Mesendoderm (in vitro differentiated cells): ENCODE measurements at regions not wholly inside any gene's neighbourhood (a gene's known extent, or its start where the extent isn't known, plus 50 kb on each side); places are given as distances from the start of the nearest gene placed in this dataset.

ENCODE experiments used
- DNase-seq: peaks from one replicate; pipeline ENCODE4 v3.0.0; 2013
- H2AK5ac ChIP-seq: 2 replicates; pipeline ENCODE4 v1.6.1; 2013; ENCODE audit warnings: low read length, inconsistent platforms
- H2BK120ac ChIP-seq: 2 replicates; pipeline ENCODE4 v1.6.1; 2013; ENCODE audit warnings: low read depth, mild to moderate bottlenecking, low read length, moderate library complexity, mixed read lengths
- H2BK15ac ChIP-seq: replicated peaks from 2 replicates; pipeline ENCODE4 v1.6.1; 2013; ENCODE audit warnings: low read depth, mild to moderate bottlenecking, moderate library complexity
- H2BK5ac ChIP-seq: 2 replicates; pipeline ENCODE4 v1.6.1; 2013; ENCODE audit warnings: low read length, inconsistent platforms
- H3K18ac ChIP-seq: 2 replicates; pipeline ENCODE4 v1.6.1; 2013; ENCODE audit warnings: mild to moderate bottlenecking, low read length, mixed read lengths
- H3K23ac ChIP-seq: one replicate; pipeline ENCODE4 v1.6.1; 2013; ENCODE audit warnings: low read length
- H3K27ac ChIP-seq: 2 replicates; pipeline ENCODE4 v1.5.1; 2013; ENCODE audit warnings: low read depth, mild to moderate bottlenecking, inconsistent platforms, low read length, moderate library complexity
- H3K27me3 ChIP-seq: 2 replicates; pipeline ENCODE4 v1.6.1; 2013; ENCODE audit warnings: low read length, control low read depth, mild to moderate bottlenecking, inconsistent platforms; ENCODE audit not compliant: insufficient read depth, poor library complexity
- H3K36me3 ChIP-seq: 2 replicates; pipeline ENCODE4 v1.6.1; 2013; ENCODE audit warnings: low read length, inconsistent platforms; ENCODE audit not compliant: control insufficient read depth, insufficient read depth
- H3K4ac ChIP-seq: one replicate; pipeline ENCODE4 v1.6.1; 2013; ENCODE audit warnings: low read depth, mild to moderate bottlenecking, low read length, moderate library complexity
- H3K4me1 ChIP-seq: 2 replicates; pipeline ENCODE4 v1.6.1; 2013; ENCODE audit warnings: low read depth, low read length, inconsistent platforms; ENCODE audit not compliant: control insufficient read depth
- H3K4me2 ChIP-seq: 2 replicates; pipeline ENCODE4 v1.6.1; 2013; ENCODE audit warnings: low read length
- H3K4me3 ChIP-seq: 2 replicates; pipeline ENCODE4 v1.5.1; 2013; ENCODE audit warnings: mild to moderate bottlenecking, low read length
- H3K56ac ChIP-seq: one replicate; pipeline ENCODE4 v1.6.1; 2013; ENCODE audit warnings: low read length
- H3K79me1 ChIP-seq: 2 replicates; pipeline ENCODE4 v1.6.1; 2013; ENCODE audit warnings: low read length, inconsistent platforms
- H3K79me2 ChIP-seq: 2 replicates; pipeline ENCODE4 v1.6.1; 2013; ENCODE audit warnings: mild to moderate bottlenecking, low read length; ENCODE audit not compliant: control insufficient read depth, insufficient read depth
- H3K9ac ChIP-seq: 2 replicates; pipeline ENCODE4 v1.6.1; 2013; ENCODE audit warnings: low read length, inconsistent platforms
- H4K5ac ChIP-seq: one replicate; pipeline ENCODE4 v1.6.1; 2013; ENCODE audit warnings: low read length
- H4K8ac ChIP-seq: one replicate; pipeline ENCODE4 v1.6.1; 2013; ENCODE audit warnings: low read depth, mild to moderate bottlenecking, control low read depth, low read length, moderate library complexity
- WGBS: extraction: QIAGEN DNeasy Blood & Tissue Kit; methylation state at CpG from one replicate; pipeline ENCODE4 v1.1.7; 2013; ENCODE audit warnings: low lambda C conversion rate, missing lambda C conversion rate; ENCODE audit not compliant: insufficient coverage; ENCODE audit errors: extremely low coverage; 5-methylcytosine and 5-hydroxymethylcytosine counted together

DNA sequence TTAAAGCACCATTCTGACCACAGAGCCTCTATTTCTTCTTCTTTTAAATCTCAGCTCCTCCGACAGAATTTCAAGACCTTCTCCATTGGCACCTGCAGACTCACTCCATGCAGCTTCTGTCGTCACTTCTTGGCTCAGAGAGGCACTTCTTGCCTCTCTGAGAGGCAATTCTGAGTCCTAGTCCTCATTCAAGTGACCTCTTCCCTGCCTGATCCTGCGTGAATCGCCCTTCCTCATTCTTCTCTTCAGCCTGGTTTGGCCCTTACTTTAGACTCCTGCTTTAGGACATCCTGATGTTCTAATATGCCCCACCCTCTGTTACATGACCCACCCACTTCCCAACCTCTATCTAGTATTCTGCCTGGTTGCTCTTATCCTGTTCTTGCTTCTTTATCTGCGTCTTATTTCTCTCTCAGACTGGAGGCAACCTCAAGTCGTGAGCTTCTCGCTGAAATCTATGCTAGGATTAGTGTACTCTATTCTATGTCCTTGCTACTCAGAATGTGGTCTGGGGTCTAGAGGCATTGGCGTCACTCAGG, 55.6 kb upstream of the CISTR start:
- Histone ChIP-seq H4K5ac (no peak overlapping the region), H3K4me2 (no peak overlapping the region), H3K23ac (no peak overlapping the region), H3K4ac (no peak overlapping the region), H3K79me1 (no peaks in the 10 kb centered on the region), H3K27me3 (no peaks in the 10 kb centered on the region), H2BK120ac (no peak overlapping the region), H3K4me3 (no peak overlapping the region), H3K56ac (no peak overlapping the region), H3K18ac (no peak overlapping the region), H2AK5ac (no peak overlapping the region), H2BK15ac (no peak overlapping the region), H2BK5ac (no peak overlapping the region), H4K8ac (no peak overlapping the region), H3K27ac (no peak overlapping the region), H3K79me2 (no peaks in the 10 kb centered on the region), H3K9ac (no peak overlapping the region), H3K36me3 (no peaks in the 10 kb centered on the region), H3K4me1 (no peaks in the 10 kb centered on the region)
- DNase-seq = no peak
- no CpG with 5 or more reads among the region's 8 CpGs for WGBS

DNA sequence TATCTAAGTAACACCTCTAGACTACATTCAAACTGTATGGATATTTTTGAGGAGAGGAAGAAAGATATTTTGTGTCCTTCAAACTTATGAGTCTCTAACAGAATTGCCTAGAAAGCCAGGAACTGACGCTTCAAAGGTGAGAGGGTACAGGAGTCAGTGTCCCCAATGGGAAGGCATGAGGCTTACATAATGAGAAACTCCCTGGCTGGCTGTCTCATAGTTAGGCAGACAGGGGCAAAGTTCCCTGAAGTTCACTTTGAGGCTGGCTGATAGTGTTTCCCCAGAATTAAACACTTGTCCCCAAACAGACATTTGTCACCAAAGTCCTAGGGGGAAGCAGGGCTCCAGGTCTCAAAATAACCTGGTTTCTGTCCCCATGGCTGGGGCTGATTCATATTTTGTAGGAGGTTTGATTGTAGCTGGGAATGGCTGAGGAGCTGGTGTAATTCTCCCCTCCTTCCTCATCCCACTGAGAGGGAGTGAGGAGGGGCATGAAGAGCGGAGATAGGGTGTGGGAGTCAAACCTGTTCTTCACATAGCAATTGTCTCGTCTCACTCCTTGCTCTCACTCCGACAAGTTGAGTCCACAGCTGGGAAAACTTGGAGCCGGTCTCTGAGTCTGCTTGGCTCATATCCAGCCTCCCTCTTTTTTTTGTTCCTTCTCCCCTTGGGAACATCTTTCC, 56.4 kb upstream of the CISTR start:
- Histone ChIP-seq H3K23ac (no peak overlapping the region), H2BK120ac (no peak overlapping the region), H3K4me1 (no peaks in the 10 kb centered on the region), H3K4me3 (no peak overlapping the region), H3K18ac (no peak overlapping the region), H4K5ac (no peak overlapping the region), H3K4ac (no peak overlapping the region), H3K27me3 (no peaks in the 10 kb centered on the region), H3K36me3 (no peaks in the 10 kb centered on the region), H3K27ac (no peak overlapping the region), H3K79me1 (no peaks in the 10 kb centered on the region), H3K79me2 (no peaks in the 10 kb centered on the region), H3K56ac (no peak overlapping the region), H2BK15ac (no peak overlapping the region), H2BK5ac (no peak overlapping the region), H3K4me2 (no peak overlapping the region), H3K9ac (no peak overlapping the region), H4K8ac (no peak overlapping the region), H2AK5ac (no peak overlapping the region)
- no CpG with 5 or more reads among the region's 5 CpGs for WGBS
- no peak for DNase-seq

DNA sequence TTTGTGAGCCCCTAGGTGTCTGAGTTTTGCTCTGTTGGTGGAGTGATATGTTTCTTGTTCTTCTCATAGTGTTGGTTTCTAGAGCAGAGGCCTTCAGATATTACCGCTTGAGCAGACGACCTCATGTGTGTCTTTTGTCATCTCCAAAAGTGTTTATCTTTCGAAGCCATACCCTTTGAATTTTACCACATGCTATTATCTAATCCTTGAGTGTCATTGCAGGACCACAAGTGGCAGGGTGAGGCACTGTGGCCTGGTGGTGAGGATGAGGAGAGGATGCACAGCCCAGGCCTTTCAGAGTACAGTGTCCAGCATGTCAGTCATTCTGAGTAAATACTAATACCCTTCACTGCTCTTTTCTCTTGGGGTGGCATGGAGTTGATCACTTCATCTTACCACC, 57.2 kb upstream of the CISTR start:
- H2BK5ac ChIP-seq = no peak overlapping the region
- no peaks in the 10 kb centered on the region for H3K79me1 ChIP-seq
- no peak overlapping the region for H4K5ac ChIP-seq
- H3K4ac ChIP-seq = no peak overlapping the region
- DNase-seq = no peak
- no peak overlapping the region for H2AK5ac ChIP-seq
- no peak overlapping the region for H4K8ac ChIP-seq
- WGBS = no CpG with 5 or more reads among the region's 3 CpGs
- H3K4me2 ChIP-seq = no peak overlapping the region
- no peaks in the 10 kb centered on the region for H3K27me3 ChIP-seq
- H3K56ac ChIP-seq = no peak overlapping the region
- H3K18ac ChIP-seq = no peak overlapping the region
- H3K9ac ChIP-seq = no peak overlapping the region
- no peak overlapping the region for H3K23ac ChIP-seq
- H2BK15ac ChIP-seq = no peak overlapping the region
- H3K4me1 ChIP-seq = no peaks in the 10 kb centered on the region
- no peak overlapping the region for H3K4me3 ChIP-seq
- no peak overlapping the region for H2BK120ac ChIP-seq
- no peak overlapping the region for H3K27ac ChIP-seq
- no peaks in the 10 kb centered on the region for H3K79me2 ChIP-seq
- no peaks in the 10 kb centered on the region for H3K36me3 ChIP-seq

DNA sequence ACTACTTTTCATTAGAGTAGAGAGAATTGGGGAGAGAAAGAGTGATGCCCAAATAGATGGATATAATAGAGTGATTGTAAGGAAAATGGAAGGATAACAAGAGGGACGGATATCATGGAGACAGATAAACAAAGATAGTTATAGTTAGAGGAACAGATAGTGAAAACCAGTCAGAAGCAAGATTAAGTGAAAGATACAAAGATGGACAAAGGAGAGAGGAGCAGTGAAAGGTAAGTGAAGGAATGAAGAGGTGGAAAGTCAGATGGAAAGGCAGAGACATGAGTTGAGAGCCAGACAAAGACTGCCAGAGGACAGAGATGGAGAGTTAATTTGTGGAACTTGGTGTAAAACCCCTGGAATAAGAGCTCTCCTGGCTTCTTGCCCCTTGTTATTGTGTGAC, 59.2 kb upstream of the CISTR start:
- Histone ChIP-seq H3K79me1 (no peaks in the 10 kb centered on the region), H3K4me1 (no peaks in the 10 kb centered on the region), H3K9ac (no peak overlapping the region), H3K4me2 (no peak overlapping the region), H2AK5ac (no peak overlapping the region), H2BK5ac (no peak overlapping the region), H3K23ac (no peak overlapping the region), H3K18ac (no peak overlapping the region), H3K4ac (no peak overlapping the region), H3K56ac (no peak overlapping the region), H3K27me3 (no peaks in the 10 kb centered on the region), H3K79me2 (no peaks in the 10 kb centered on the region), H4K5ac (no peak overlapping the region), H3K4me3 (no peak overlapping the region), H2BK120ac (no peak overlapping the region), H2BK15ac (no peak overlapping the region), H3K27ac (no peak overlapping the region), H4K8ac (no peak overlapping the region), H3K36me3 (no peaks in the 10 kb centered on the region)
- 100% methylated on average over 1 of the region's 1 CpG for WGBS
- DNase-seq = no peak

DNA sequence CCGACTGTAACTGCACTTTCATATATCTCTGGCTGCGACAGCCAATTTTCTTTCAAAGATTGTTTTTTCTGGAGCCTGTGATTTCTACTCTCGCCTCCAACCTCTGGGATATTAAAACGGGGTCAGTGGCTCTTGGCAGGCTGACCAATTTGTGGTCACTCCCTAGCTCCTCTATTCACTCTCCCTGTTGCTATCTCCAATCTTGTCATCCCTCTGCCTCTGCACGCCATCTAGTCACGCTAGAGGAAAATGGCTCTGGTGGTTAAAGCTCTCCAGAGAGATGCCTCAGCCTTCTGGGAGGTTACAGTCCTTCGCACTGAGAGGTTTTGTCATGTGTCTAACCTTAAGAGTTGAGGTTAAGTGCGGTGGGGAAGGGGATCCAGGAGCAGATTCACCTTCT, 59.8 kb upstream of the CISTR start:
- H3K4me1 ChIP-seq = no peaks in the 10 kb centered on the region
- no peak overlapping the region for H3K27ac ChIP-seq
- H3K79me2 ChIP-seq = no peaks in the 10 kb centered on the region
- H4K8ac ChIP-seq = no peak overlapping the region
- no peak overlapping the region for H3K23ac ChIP-seq
- no CpG with 5 or more reads among the region's 8 CpGs for WGBS
- H3K18ac ChIP-seq = no peak overlapping the region
- H2BK120ac ChIP-seq = no peak overlapping the region
- DNase-seq = no peak
- no peak overlapping the region for H4K5ac ChIP-seq
- no peak overlapping the region for H2AK5ac ChIP-seq
- no peak overlapping the region for H2BK5ac ChIP-seq
- no peak overlapping the region for H3K4ac ChIP-seq
- H3K9ac ChIP-seq = no peak overlapping the region
- H3K79me1 ChIP-seq = no peaks in the 10 kb centered on the region
- H2BK15ac ChIP-seq = no peak overlapping the region
- no peaks in the 10 kb centered on the region for H3K36me3 ChIP-seq
- H3K56ac ChIP-seq = no peak overlapping the region
- no peaks in the 10 kb centered on the region for H3K27me3 ChIP-seq
- H3K4me3 ChIP-seq = no peak overlapping the region
- no peak overlapping the region for H3K4me2 ChIP-seq
